ENCODE measurements at regions not wholly inside any gene's neighbourhood (a gene's known extent, or its start where the extent isn't known, plus 50 kb on each side); places are given as distances from the start of the nearest gene placed in this dataset.
"Not testable (repeated sequence)": the region's sequence is repeated elsewhere in the genome, so short reads cannot be mapped to it uniquely, and the experiment has no call there.

DNA sequence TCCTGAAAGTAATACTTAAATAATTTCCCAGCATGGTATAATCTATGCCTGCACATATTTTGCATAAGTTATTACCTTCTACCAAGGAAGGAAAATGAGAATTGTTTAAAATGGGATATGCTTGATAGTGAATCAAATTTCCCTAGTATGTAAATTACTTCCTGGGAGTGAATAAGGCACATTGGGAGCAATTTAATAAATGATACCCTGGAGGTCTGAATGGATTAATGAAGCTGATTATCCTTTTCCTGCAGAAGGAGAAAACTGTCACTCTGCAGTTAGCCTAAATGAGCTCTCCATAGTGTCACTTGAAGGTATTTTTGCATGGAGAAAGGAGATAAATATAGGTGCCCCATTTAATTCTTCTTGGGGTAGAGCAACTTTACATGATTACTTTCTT is 2212.0 kb downstream of the PCDH7 start:
- DNase-seq = no peak

DNA sequence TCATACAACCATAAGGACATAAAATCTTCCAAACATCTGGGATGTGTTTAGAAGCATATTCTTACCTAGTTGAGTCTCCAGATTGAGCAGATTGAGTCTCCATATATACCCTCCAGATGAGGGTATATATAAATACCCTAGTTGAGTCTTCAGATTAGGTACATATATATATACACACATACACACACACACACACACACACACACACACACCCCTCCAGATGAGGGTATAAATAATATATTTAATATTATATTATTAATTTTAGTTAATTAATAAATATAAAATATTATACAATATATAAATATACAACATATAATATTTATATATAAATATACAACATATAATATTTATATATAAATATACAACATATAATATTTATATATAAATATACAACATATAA is 2219.1 kb downstream of the PCDH7 start:
- DNase-seq = not testable (repeated sequence)

DNA sequence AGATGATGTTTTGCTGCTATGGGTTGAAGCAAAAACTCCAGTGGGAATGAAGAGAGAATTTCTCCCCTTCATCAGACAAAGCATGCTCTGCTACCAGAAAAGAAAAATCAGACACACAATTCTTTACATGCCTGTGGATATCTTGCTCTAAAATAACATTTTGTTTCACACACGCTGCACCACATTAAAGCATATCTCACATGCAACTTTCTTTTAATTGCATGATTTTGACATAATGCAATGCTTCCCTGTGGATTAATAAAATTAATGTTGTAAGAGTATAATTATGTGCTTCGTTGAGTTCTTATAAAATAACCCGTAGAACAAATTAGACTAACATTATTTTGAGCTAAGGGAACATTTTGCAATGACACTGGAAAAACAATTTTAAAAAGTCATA is 2230.7 kb downstream of the PCDH7 start:
- no peak for DNase-seq

DNA sequence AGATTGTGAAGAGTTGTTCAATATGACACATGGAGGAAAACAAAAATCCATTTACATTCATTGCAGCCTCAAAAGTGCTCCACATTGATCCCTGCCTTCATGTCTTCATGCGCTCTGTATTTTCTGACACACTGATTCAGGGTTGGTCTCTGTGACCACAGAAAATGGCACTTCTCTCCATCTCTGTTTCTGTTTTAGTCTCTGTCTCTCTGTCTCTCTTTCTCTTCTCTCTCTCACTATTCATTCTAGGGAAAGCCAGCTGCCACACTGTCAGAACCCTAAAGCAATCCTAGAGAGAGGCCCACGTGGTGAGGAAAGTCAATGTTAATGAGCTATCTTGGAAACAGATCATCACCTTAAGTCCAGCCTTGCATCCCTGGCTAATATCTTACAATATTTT is 2238.4 kb downstream of the PCDH7 start:
- DNase-seq = no peak

DNA sequence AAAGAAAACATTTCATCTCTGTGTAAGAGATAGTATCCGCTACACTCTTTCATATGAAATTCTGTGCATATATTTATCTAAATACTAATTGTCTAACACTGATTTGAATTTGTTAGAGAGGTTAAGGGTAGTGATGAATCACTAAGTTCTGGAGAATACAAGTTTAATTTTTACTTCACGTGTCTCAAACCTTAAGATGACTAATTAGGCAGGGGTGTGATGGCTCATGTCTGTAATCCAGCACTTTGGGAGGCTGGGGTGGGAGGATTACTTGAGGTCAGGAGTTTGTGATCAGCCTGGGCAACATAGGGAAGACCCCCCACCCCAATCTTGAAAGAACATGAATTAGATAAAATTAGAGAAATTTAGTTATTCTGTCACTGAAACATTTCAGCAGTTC is 2241.9 kb downstream of the PCDH7 start:
- no peak for DNase-seq

DNA sequence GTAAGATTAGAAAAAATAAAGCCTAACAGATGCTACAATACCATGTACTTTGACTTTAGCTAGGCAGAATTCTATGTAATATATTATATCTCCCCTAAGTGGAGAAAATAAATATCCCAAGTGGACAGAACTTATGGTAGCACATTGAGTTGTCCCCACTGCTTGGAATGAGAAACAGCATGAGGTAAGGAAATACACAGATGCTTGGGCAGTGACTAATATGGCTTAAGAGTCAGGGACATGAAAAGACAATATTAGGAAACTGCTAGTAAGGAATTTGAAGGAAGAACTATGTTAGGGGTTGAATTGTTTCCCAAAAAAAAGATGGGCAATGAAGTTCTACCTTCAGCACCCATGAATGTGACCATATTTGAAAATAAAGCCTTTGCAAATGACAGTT is 2265.1 kb downstream of the PCDH7 start:
- no peak for DNase-seq

DNA sequence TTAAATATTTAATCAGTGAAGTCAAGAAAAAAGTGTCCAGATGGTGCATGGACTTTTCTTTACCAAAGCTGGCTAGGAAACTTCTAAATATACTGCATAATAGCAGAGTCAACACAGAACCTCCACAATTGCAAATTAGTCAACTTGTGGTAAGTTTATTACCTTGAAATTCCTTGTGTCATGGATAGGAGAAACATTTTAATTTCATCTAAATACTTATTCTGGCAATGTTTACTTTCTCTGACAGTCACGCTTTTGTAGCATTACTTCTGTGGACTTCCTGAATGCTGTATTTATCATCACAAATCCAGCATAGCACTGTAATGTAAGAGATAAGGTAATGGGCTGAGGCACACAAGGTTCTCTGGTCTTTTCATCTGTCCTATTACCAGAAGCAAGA is 2266.1 kb downstream of the PCDH7 start:
- DNase-seq = no peak

DNA sequence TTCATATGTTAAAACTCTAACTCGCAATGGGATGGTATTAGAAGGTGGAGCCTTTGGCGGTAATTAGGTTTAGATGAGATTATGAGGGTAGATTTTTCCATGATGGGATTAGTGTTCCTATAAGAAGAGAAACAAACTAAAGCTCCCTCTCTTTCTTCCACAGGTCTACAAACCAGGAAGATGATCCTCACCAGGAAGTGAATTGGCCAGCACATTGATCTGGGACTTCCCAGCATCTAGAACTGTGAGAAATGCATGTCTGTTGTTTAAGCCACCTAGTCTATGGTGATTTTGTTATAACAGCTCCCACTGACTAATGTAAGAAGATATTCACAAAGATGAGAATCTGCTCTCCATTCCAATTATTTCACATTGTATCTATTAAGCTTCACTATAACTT is 2266.9 kb downstream of the PCDH7 start:
- no peak for DNase-seq

DNA sequence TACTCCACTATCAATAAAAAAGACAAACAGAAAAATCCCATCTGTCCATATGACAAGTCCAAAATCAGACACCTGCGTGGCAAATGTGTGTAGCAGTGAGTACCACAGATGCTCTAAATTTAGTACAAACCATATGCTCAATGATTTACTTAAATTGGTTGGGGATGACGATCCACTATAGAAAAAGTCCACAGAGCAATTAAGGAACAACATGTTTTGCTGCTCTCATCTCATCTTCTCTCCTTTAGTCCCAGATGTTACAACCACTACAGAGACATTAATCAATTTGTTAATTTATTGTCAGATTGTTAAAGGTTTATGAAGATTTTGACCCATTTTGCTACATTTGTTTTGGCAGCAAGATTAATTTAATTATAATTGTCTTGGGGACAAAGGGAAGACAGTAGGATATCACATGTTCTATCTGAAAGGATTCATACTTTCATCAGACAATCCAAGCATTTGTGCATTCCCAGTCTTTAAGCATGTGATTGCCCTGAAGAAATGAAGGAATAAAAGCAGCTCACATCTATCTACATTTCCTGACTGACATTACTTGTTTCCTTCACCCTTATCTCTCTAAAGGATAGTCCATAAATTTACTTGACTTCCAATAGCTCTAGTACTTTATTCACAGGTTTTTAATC is 2268.1 kb downstream of the PCDH7 start:
- DNase-seq = no peak

DNA sequence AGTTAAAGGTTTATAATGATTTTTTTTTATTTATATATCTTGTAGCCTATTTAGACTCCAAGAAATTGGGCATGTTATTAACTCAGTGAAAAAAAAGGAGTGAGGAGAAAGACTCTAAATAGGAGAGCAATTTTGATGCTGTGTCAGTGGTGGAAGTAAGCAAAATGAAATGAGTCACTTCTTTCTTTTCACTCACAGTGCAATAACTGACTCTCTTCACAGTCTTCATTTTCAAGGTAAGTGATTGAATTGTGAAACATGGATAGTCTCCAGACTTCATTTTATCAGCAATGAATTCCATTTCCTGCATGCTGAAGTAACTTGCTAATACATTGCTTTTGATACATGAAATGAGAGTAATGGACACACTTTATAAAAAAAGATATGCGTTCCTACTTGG is 2271.5 kb downstream of the PCDH7 start:
- no peak for DNase-seq

DNA sequence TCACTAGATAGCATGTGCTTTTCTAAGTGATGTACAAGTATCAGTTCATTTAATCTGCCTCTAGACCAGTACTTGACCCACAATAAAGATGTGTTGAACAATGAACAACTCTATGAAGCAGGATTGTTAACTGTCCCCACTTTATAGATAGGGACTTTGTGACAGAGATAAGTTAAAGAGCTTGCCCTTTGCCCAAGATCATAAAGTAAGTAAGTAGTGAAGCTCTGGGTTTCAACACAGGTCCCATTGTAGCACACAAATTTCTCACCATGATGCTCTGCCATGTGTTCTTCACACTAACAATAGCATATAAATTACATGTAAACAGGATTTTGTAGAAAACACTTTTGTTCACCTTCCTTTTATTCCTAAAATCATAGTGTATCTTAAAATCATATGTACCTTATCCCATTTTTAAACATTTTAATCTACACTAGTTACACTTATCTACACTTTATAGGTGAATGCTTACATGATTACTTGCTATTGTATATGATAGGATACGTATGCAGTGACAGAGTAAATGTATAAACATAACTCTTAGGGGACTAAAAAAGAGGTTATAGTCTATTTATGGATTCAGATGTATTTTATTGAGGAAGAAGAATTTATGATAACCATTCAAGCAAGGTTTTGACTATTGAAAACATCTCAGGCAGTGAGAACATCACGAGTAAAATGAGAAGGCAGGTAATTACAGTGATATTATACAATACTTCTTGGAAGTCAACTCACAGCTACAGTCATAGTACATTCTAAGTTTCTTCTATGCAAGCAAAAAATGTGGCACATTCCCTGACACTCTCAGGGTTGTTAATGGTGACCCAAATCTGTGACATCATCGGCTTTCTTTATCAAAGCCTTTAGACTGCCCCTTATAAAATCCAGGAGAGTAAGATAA is 2275.1 kb downstream of the PCDH7 start:
- no peak for DNase-seq

DNA sequence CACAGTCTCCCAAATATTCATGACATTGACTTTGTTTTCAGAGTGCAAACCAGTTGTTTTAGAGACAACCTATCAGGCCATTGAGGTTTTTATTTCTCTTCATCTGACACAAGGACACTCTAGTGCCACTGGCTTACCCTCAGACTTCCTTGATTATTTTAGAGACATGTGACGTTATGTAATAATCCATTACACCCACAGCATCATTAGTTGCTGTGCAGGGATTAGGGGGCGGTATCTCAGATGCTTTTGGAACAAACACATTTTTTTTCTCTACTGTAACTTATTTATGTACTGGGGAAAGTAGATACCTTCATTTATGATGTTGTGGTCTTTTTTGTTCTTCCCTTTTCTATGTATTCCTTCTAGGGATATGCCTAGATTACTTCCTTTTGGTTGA is 2293.1 kb downstream of the PCDH7 start:
- no peak for DNase-seq

DNA sequence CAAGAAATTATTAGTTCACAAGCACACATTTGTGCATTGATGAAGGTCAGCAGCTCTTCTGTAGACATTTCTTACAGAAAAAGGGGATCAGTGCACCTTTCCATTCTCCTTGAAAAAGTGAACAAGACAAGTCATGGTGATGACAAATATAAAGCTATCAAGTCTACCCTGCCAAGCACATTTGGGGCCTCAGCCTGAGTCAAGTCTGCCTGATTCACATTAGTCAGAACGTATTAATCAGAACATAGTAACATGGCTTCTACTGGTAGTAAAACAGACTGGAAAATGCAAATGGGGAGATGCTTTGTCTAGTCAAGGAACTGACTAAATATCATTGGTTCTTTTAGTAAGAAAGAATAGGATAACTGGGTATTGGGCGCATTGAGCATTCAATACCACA is 2305.1 kb downstream of the PCDH7 start:
- DNase-seq = no peak

DNA sequence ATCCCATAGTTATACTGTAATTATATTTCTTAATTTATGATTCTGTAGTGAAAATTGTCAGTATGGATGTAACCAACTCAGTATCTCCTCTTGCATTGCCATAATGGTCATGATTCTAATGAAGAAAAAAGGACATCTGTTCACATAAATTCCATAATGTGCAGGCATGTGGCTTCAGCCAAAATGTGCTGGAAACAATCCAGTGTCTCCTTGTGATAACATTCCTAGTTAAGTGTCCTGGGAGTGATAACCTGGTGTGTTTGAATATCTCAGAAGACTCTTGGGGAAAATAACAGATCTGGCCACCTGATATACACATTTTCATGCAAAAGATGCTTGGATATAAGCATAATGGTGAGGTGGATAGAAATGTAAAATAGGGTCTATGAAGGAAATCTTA is 2309.8 kb downstream of the PCDH7 start:
- DNase-seq = no peak

DNA sequence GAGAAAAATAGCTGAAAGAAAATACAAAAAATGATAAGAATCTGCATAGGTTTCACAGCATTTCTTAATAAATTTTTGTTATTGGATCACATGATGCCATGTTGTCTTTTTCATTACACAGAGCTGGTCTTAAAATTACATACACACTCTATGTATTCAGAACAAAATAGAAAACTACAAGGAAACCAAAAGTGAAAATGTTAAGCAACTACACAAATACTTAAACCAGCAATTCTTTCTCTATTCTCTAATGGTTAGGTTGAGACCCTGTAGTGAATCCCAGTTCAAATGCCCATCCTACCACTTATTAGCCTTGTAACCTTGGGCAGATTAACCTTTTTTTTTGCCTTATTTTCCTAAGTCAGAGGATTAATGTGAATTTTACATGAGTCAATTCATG is 2311.2 kb downstream of the PCDH7 start:
- no peak for DNase-seq

DNA sequence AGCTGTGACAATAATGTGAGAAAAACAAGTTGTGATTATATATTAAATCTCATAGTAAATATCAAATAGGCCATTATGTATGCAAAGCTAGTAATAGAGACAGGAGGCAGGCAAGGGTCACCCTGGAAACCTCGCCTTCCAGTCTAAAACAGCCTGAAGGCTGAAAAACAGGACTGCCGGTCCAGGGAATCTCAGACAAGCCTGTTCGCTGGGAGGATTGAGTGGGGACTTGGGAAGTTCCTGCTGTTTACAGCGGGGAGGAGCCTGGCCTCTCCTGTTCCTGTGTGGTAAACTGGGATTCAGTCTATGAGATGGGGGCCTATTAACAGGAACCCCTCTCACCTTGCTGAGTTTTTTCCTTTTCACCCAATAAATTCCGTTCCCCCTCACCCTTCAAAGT is 2317.3 kb downstream of the PCDH7 start:
- no peak for DNase-seq

DNA sequence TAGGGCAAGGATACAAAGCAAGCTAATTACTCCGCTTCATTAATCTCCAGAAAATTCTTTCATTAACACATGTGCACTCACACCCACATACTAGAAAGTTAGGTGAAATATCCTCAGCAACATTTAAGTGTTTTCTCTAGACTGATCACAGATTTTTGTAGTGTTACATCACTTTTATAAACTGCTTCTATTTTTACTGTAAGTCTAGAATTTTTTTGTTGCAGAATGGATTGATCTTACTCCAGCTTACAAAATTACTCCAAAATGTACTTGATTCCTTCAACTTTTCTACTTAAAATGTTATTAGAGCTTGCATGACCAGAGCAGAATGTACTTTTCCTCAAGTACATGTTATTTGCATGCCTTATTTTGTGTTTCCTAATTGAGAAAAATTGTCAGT is 2325.2 kb downstream of the PCDH7 start:
- DNase-seq = no peak

DNA sequence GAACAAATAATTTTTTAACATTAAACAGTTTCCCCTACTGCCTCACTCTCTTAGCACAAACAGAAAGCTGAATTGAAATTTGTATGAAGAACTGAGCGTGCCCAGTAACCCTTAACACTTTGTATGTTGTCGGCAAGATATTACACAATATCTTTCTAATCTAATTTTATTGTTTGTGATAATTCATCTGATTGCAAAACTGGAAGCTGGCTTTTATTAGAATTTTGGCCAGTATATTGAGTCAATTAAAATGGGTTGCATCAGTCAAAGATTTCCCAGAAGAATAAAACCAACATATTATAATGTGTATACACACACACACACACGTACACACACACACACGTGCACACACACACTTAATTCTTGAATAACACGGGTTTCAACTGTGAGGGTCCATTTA is 2332.1 kb downstream of the PCDH7 start:
- DNase-seq = no peak

DNA sequence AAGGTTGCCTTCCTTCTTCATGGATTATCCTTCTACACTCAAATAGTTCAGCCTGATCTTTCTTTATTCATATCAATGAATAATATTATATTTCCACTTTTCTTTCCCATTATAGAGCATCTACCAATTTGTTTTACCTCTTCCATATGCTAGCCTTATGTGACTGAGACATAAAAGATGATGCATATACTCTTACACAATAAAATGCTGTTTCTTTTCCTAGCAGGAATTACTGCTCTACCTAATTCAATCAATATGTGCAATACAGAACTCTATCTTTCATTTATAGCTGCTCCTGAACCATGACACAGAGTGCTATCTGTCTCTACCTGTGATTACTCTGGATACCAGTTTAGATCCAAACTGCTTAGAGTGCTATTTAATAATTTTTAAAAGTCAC is 2334.0 kb downstream of the PCDH7 start:
- DNase-seq = no peak

DNA sequence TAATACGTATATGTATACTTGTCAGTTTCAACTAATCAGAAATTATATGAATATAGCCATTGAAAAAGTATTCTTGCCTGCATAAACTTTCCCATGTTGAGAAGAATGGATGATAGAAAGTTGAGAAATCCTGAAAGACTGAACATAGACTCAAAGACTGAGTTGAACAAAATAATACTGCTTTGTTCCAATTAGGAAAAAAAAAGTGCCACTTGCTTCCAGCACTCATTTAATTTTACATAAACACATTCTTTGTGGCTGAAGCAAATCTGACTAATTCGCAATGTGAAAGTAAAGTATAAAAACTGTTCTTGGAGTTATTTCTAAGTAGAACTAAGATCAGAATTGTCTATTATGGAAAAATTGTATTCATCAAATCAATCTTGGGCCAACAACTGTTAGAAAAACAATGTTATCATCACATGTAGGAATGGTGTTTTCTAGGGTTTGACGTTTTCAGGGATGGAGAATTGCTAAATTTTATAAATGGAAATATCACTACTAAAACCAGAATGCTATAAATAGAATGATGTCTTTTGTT is 2334.6 kb downstream of the PCDH7 start:
- DNase-seq = no peak

DNA sequence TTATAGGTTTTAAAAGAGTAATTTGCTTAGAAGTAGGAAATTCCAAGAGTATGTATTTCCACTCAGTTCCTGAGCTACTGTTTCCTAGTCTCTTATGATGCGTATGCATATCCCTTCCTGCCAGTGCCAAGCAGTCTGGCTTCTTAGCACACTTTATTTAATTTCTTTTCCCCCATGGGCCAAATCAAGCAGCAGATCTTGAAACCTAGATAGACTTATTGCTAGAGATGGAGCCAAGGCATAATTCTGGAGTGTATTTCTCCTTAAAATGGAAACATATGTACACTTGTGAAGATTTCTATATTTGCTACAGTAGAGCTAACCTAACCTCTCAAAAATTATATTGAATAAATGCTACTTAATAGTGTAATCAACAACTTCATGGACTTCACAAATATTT is 2337.6 kb downstream of the PCDH7 start:
- no peak for DNase-seq

DNA sequence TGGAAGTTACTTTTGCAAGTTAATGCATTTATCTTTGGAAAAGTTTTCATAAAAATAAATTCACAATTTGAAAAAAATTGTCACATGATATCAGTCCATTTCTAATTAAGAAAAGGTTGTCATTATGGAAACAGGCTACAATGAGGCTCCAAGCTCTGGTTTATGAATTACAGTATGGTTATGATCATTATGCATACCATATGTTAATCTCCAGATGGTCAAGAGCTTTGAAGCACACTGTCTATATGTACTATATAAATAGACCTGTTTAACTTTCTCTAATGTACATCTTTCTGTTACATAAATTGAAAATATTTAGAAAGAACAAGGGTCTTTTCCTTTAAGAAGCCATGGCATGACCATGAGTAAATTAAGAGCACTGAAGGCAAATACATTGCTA is 2338.8 kb downstream of the PCDH7 start:
- DNase-seq = no peak

DNA sequence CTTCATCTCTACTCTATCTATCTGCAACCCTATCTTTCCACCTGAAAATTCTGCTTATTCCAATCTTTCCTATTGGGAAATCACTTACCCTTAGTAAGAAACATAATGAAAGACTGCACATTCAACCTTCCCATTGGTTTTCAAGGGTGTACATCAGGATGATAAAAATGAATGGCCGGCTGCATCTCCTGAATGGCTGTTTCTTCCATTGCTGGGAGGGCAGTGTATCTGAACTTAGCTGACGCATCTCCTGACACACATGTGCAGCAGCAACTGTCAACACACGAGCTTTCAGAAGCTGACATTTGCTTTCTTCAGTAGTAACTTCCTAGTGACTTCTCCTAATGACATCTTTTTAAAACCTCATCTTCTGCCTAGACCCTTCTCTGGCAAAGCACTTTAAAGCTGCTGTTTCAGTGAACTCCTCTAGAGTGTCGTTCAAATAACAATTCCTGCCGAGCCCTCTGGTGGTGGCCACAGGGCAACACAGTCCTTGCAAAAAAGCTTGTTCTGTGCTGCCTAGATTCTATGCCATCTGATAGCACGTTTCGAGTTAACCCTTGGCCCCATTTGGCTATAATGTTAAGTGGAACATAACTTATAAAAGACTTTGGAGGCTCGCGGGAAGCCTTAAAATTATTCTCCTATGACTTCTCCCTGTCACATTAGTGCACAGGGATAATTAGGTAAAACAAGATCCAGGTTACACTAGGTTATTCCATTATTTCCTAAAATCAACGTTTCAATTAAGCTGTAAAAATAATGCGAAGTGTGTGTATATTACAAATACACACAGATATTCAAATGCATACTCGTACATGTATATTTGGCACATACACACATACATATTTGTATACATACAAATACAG is 2340.7 kb downstream of the PCDH7 start:
- no peak for DNase-seq

All from NCI-H2029 treated with DMSO at 0.1 percent for 48 hours (cell line).